ENCODE measurements at regions not wholly inside any gene's neighbourhood (a gene's known extent, or its start where the extent isn't known, plus 50 kb on each side); places are given as distances from the start of the nearest gene placed in this dataset.

GRCh38 chr9:8139756-8140155 lies 340.2 kb upstream of the DMAC1 start:
- TF ChIP-seq CTCF (IDR thresholded peaks at IDR 0.05; ENCODE audit: borderline replicate concordance, extremely low read depth, low read length, poor library complexity, severe bottlenecking) (no peak), EZH2 (IDR thresholded peaks at IDR 0.05; ENCODE audit: borderline replicate concordance, low read depth, low read length, severe bottlenecking) (no peak)
